Uterus (tissue), 3 donors: ENCODE measurements at regions not wholly inside any gene's neighbourhood (a gene's known extent, or its start where the extent isn't known, plus 50 kb on each side); places are given as distances from the start of the nearest gene placed in this dataset.

Experiments used
- DNase-seq, 2 donors: peaks; one replicate each; pipeline ENCODE4 v3.0.0-alpha.2; 2019 to 2020
- H3K27ac ChIP-seq, 2 donors: fragments of 200-600 bp; sonication (generic); 1 replicate in 1 of 2; 2 replicates in 1 of 2; pipeline ENCODE4 v1.5.1; 2016 to 2018
- H3K27me3 ChIP-seq, 2 donors: fragments of 200-600 bp; sonication (generic); one replicate each; pipeline ENCODE4 v1.5.1; 2018 to 2019; ENCODE audit warnings: control low read depth in 1 of 2
- H3K36me3 ChIP-seq, 2 donors: fragments of 200-600 bp; sonication (generic); one replicate each; pipeline ENCODE4 v1.5.1; 2019; ENCODE audit warnings: control low read depth in 1 of 2
- H3K4me1 ChIP-seq, 2 donors: fragments of 200-600 bp; sonication (generic); one replicate each; pipeline ENCODE4 v1.5.1; 2018 to 2019; ENCODE audit warnings: control low read depth in 1 of 2
- H3K4me3 ChIP-seq, 2 donors: fragments of 200-600 bp; sonication (generic); 1 replicate in 1 of 2; 2 replicates in 1 of 2; pipeline ENCODE4 v1.5.1; 2018 to 2019; ENCODE audit warnings: mild to moderate bottlenecking in 1 of 2
- H3K9me3 ChIP-seq, 2 donors: fragments of 200-600 bp; sonication (generic); one replicate each; pipeline ENCODE4 v1.5.1; 2019; ENCODE audit warnings: control low read depth in 1 of 2
- CTCF ChIP-seq, 4 experiments: fragments of 200-600 bp in 2 of 4; fragments of 450-650 bp in 2 of 4; sonication (generic) in 2 of 4; IDR thresholded peaks; one replicate each; pipeline ENCODE4 v1.5.1; 2016 to 2019; ENCODE audit warnings: antibody characterized with exemption in 4 of 4, mild to moderate bottlenecking in 2 of 4, moderate library complexity in 1 of 4
- POLR2A ChIP-seq, 2 donors: fragments of 450-650 bp; IDR thresholded peaks; one replicate each; pipeline ENCODE4 v1.6.1; 2016; ENCODE audit warnings: antibody characterized with exemption in 2 of 2, mild to moderate bottlenecking in 1 of 2, moderate library complexity in 1 of 2
- intact Hi-C: fragments of 100-400 bp; cut with DNase I; formaldehyde crosslinking; loops from one replicate; pipeline ENCODE4 v1.15.1; 2023; ENCODE audit warnings: low total_unique reads
- donor health status: DM: yes; HTN: yes; CAD: no.

DNA sequence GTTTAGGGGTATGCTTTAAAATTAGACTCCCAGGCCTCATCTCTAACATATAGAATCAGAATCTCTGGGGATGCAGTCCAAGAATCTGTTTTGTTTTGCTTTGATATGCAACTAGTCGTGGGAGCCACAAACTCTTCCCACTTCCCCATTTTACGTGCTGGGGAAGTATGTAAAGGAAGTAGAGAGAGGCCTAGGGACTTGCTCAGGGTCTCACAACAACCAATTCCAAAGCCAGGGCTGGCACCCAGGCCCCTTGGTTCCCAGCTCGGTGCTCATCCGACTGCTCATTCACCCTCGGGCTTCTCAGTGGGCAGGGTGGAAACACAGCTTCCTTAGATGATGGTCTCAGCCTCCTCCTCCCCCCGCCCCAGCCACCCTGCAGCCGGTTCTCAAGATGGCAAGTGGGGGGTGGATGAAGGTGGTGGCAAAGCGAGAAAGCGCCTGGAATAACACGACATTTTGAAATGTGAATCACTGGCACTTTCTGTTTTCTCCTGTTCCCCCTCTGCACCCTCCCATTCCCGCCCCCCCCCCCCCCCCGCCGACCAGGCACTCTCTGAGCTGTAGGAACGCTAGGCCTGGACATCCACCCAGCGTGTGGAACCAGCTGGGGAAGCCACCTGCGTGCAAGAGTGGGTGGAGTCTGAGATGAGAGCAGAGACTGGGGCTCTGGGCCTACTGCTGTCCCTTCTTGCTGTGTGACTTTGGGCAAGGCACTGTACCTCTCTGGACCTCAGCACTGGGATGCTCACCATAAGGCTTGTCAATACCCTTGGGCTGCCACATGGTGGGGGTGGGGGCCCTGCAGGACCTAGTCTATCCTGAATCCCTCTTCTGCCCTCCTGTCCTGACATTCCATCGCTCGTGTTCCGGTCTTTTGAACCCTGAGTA lies 214.5 kb downstream of the RPLP1 start:
- intact Hi-C loops: no loop called here
- TF ChIP-seq POLR2A (IDR thresholded peaks at IDR 0.05): no peak
- TF ChIP-seq CTCF (IDR thresholded peaks at IDR 0.05): no peak

GRCh38 chr15:69668039-69668705 lies 215.6 kb downstream of the RPLP1 start:
- Histone ChIP-seq H3K9me3 (no peaks in the 10 kb centered on the region), H3K27ac (no peak overlapping the region), H3K4me3 (no peak overlapping the region), H3K27me3 (no peaks in the 10 kb centered on the region), H3K36me3 (no peaks in the 10 kb centered on the region), H3K4me1 (peaks cover 0 to 4% of the 10 kb centered on the region in 2 donors)
- TF ChIP-seq POLR2A (IDR thresholded peaks at IDR 0.05) (no peak), CTCF (IDR thresholded peaks at IDR 0.05) (no peak)
- intact Hi-C loops: no loop called here
- no peak for DNase-seq

More for the DNA sequence above, 214.5 kb downstream of the RPLP1 start:
- Histone ChIP-seq H3K4me3 (no peak overlapping the region), H3K27ac (no peak overlapping the region), H3K27me3 (no peaks in the 10 kb centered on the region), H3K36me3 (no peaks in the 10 kb centered on the region), H3K4me1 (peaks cover 0 to 4% of the 10 kb centered on the region in 2 donors), H3K9me3 (no peaks in the 10 kb centered on the region)
- DNase-seq: no peak

DNA sequence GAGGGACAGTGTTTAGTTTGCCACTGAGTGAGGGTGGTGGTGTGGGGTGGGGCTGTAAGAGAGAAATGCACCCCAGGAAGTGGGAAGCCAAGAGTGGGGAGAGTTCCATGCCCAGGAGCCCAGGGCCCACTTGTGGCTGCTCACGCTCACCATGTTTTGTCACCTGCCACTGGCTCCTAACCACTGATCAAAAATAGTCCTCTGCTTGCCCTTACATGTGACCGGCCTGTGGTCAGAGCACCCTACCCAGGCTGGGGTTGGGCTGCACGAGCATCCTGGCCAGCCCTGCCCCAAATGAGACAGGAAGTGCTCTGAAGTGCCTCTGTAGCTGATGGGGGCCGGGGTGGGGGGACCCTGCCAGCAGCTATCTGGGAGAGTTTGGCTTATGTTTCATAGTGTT lies 216.3 kb downstream of the RPLP1 start:
- intact Hi-C loops: no loop called here
- Histone ChIP-seq H3K4me3 (no peak overlapping the region), H3K9me3 (no peaks in the 10 kb centered on the region), H3K27me3 (no peaks in the 10 kb centered on the region), H3K4me1 (peaks cover 0 to 4% of the 10 kb centered on the region in 2 donors), H3K27ac (no peak overlapping the region), H3K36me3 (no peaks in the 10 kb centered on the region)
- DNase-seq: no peak
- TF ChIP-seq POLR2A (IDR thresholded peaks at IDR 0.05) (no peak), CTCF (IDR thresholded peaks at IDR 0.05) (no peak)

GRCh38 chr15:69669446-69669845 lies 216.8 kb downstream of the RPLP1 start:
- intact Hi-C loops: no loop called here
- no peak overlapping the region for H3K4me3 ChIP-seq
- no peak for DNase-seq
- no peaks in the 10 kb centered on the region for H3K27me3 ChIP-seq
- H3K27ac ChIP-seq: no peak overlapping the region
- H3K4me1 ChIP-seq: peaks cover 0 to 4% of the 10 kb centered on the region in 2 donors
- no peaks in the 10 kb centered on the region for H3K36me3 ChIP-seq
- no peaks in the 10 kb centered on the region for H3K9me3 ChIP-seq
- TF ChIP-seq CTCF (IDR thresholded peaks at IDR 0.05) (no peak), POLR2A (IDR thresholded peaks at IDR 0.05) (no peak)

DNA sequence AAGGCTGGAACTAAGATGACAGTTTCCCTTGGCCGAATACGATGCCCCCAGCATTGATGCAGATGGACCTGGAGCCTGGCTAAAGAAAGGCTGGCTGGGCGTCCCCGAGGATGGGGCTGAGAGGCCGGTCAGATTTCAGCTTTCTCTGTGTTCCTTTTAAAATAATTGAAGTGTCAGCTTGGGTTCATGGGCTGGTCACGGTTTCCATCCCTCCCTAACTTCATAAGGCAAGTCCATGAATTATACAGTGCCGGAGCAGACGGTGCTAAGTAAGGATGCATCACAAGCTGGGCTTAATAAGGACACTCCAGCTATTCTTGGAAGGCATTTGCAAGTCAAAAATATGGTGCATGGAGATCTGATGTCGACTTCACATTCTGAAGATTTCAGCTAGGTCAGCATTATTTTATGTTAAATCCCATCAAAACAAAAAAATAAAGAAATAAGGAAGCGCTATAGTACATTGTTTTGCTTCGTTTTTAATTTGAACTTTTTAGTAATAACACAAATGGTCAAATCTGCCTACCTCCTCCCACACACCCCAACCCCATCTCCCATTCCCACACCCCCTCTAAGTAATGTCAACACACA lies 220.8 kb downstream of the RPLP1 start:
- Histone ChIP-seq H3K4me3 (no peak overlapping the region), H3K36me3 (no peaks in the 10 kb centered on the region), H3K27me3 (no peaks in the 10 kb centered on the region), H3K4me1 (no peaks in the 10 kb centered on the region), H3K9me3 (no peaks in the 10 kb centered on the region), H3K27ac (no peak overlapping the region)
- no peak for DNase-seq
- TF ChIP-seq CTCF (IDR thresholded peaks at IDR 0.05) (no peak), POLR2A (IDR thresholded peaks at IDR 0.05) (no peak)
- intact Hi-C loops: no loop called here
